Heart right ventricle (tissue), 16 donors: ENCODE measurements at regions not wholly inside any gene's neighbourhood (a gene's known extent, or its start where the extent isn't known, plus 50 kb on each side); places are given as distances from the start of the nearest gene placed in this dataset.

Experiments
- ATAC-seq, 8 donors: fragments of 200-7000 bp; cut with Tn5 transposase; one replicate each; pipeline ENCODE4 v1.9.1; 2020; ENCODE audit warnings: mild to moderate bottlenecking in 8 of 8, moderate library complexity in 8 of 8, moderate number of reproducible peaks in 1 of 8
- DNase-seq, 2 donors: peaks; one replicate each; pipeline ENCODE4 v3.0.0-alpha.2; 2020
- H3K27ac ChIP-seq, 10 donors: fragments of 200-600 bp; sonication (generic) in 2 of 10; one replicate each; pipeline versions ENCODE4 v1.5.0 to v1.8.0; 2020 to 2022; ENCODE audit warnings: mild to moderate bottlenecking in 3 of 10
- H3K27me3 ChIP-seq, 7 donors: fragments of 200-600 bp; one replicate each; pipeline ENCODE4 v1.8.0; 2021 to 2022; ENCODE audit warnings: mild to moderate bottlenecking in 2 of 7
- H3K36me3 ChIP-seq, 9 donors: fragments of 200-600 bp; sonication (generic) in 1 of 9; one replicate each; pipeline versions ENCODE4 v1.5.0 to v1.8.0; 2020 to 2022; ENCODE audit warnings: mild to moderate bottlenecking in 2 of 9
- H3K4me1 ChIP-seq, 9 donors: fragments of 200-600 bp; sonication (generic) in 1 of 9; one replicate each; pipeline versions ENCODE4 v1.5.0 to v1.8.0; 2020 to 2022; ENCODE audit warnings: mild to moderate bottlenecking in 4 of 9
- H3K4me3 ChIP-seq, 10 donors: fragments of 200-600 bp; sonication (generic) in 2 of 10; one replicate each; pipeline versions ENCODE4 v1.5.0 to v1.8.0; 2020 to 2022; ENCODE audit warnings: mild to moderate bottlenecking in 7 of 10, moderate library complexity in 2 of 10
- H3K9me3 ChIP-seq, 11 donors: fragments of 200-600 bp in 10 of 11; sonication (generic) in 2 of 11; one replicate each; pipeline versions ENCODE4 v1.5.0 to v1.8.0; 2013 to 2022; ENCODE audit warnings: mild to moderate bottlenecking in 2 of 11, control low read depth in 1 of 11, moderate library complexity in 1 of 11
- CTCF ChIP-seq, 9 donors: fragments of 200-600 bp; sonication (generic) in 2 of 9; IDR thresholded peaks; one replicate each; pipeline versions ENCODE4 v1.5.0 to v1.8.0; 2021 to 2022; ENCODE audit warnings: antibody characterized with exemption in 9 of 9, mild to moderate bottlenecking in 5 of 9, moderate library complexity in 1 of 9
- WGBS, 2 donors: extraction: QIAGEN DNeasy Blood & Tissue Kit; methylation state at CpG; one replicate each; pipeline ENCODE4 v1.1.7; 2013; ENCODE audit warnings: inconsistent platforms in 1 of 2; 5-methylcytosine and 5-hydroxymethylcytosine counted together
- intact Hi-C, 10 donors: fragments of 100-400 bp; cut with DNase I; formaldehyde crosslinking; loops; one replicate each; pipeline versions ENCODE4 v1.11.1 to v1.14.2; 2022
- donor health status: Arrhythmogenic right ventricular cardiomyopathy.
- donor health status: ischemic (EF 13 %, LVEDD 7.1; RV severe dilation, severe dysfunction).
- donor health status: healthy with polysubstance abuse.
- donor health status: DM: no; HTN: yes; CAD: no.
- donor health status: DM: no; HTN: no; CAD: no.
- donor health status: ischemic (EF 25% LVEDD 6.9; RV normal size, moderate dysfunction).
- donor health status: ischemic (EF 25% LVEDD 5.7; RV mildly dilated, moderate dysfunction).
- donor health status: healthy.
- donor health status: DM: yes; HTN: yes; CAD: no.
- donor health status: Ischemic cardiomyopathy.
- donor health status: ischemic (EF 35%, LVEDD 5.7; RV mildly dilated, moderate dysfunction).
- donor health status: nonischemic (EF 11% LVEDD 7.7; RV severe dilation, severe dysfunction).
- donor health status: DM: yes; HTN: yes; CAD: no.
- donor health status: PGD.
- donor health status: ischemic (EF 29% LVEDD 5.4; RV normal size, mild dysfunction).
- donor health status: nonischemic (EF 23%, LVEDD 6.1; RV moderate dilation, normal function).

- 61 to 74% methylated on average over 4 of the region's 4 CpGs for WGBS, 2 donors
- Histone ChIP-seq H3K27ac (no peak overlapping the region), H3K4me1 (peaks cover 0 to 13% (median 0%) of the 10 kb centered on the region in 9 donors), H3K36me3 (no peaks in the 10 kb centered on the region), H3K27me3 (no peaks in the 10 kb centered on the region), H3K9me3 (no peaks in the 10 kb centered on the region), H3K4me3 (no peak overlapping the region)
- intact Hi-C loops, result no loop called here
- DNase-seq (no peak), ATAC-seq (peak in 1 of 8 donors; percentile 33)
- no peak for TF ChIP-seq CTCF (IDR thresholded peaks at IDR 0.05)
These were observed 192.1 kb upstream of the DAB1 start for GRCh38 chr1:57615956-57616355.

- no peaks in the 10 kb centered on the region for H3K36me3 ChIP-seq
- intact Hi-C loops, result no loop called here
- no peak for DNase-seq
- H3K27me3 ChIP-seq, result no peaks in the 10 kb centered on the region
- no peak for TF ChIP-seq CTCF (IDR thresholded peaks at IDR 0.05)
- peaks cover 0 to 10% (median 0%) of the 10 kb centered on the region in 9 donors for H3K4me1 ChIP-seq
- no peak overlapping the region for H3K27ac ChIP-seq
- H3K9me3 ChIP-seq, result no peaks in the 10 kb centered on the region
- no peak for ATAC-seq
- WGBS, 2 donors, result 92 to 94% methylated on average over 2 of the region's 2 CpGs
- no peak overlapping the region for H3K4me3 ChIP-seq
These were observed 189.0 kb upstream of the DAB1 start for GRCh38 chr1:57612833-57613232.

DNA sequence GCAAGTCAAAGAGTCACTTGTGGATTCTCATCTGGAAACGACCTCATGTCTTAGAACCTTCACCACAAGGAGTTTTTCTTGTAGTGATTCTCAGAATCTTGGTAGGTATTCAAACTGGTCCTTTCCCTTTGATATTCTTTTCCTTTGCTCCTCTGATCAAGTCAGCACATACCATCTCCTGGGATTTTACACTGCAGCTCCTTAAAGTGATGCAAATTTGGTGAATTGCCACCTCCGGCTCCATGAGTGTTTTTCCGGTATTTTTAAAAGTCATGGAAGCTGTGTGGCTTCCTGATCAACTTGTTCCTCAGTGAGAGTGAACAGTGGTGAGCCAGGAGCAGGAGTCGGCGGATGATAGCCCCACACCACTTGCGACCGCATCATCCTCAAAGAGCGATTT is 182.1 kb upstream of the DAB1 start:
- Histone ChIP-seq H3K27me3 (no peaks in the 10 kb centered on the region), H3K9me3 (no peaks in the 10 kb centered on the region), H3K4me3 (no peak overlapping the region), H3K4me1 (no peaks in the 10 kb centered on the region), H3K36me3 (no peaks in the 10 kb centered on the region), H3K27ac (no peak overlapping the region)
- WGBS, 2 donors, result 87 to 89% methylated on average over 8 of the region's 8 CpGs
- intact Hi-C loops, result no loop called here
- DNase-seq, result no peak
- no peak for TF ChIP-seq CTCF (IDR thresholded peaks at IDR 0.05)
- no peak for ATAC-seq

- no peak overlapping the region for H3K27ac ChIP-seq
- no peaks in the 10 kb centered on the region for H3K9me3 ChIP-seq
- H3K4me3 ChIP-seq, result no peak overlapping the region
- ATAC-seq, result no peak
- H3K36me3 ChIP-seq, result no peaks in the 10 kb centered on the region
- intact Hi-C loops, result no loop called here
- 78 to 85% methylated on average over 6 of the region's 6 CpGs for WGBS, 2 donors
- TF ChIP-seq CTCF (IDR thresholded peaks at IDR 0.05), result no peak
- peaks cover 0 to 16% (median 8%) of the 10 kb centered on the region in 9 donors for H3K4me1 ChIP-seq
- DNase-seq, result no peak
- H3K27me3 ChIP-seq, result no peaks in the 10 kb centered on the region
These were observed 179.8 kb upstream of the DAB1 start for GRCh38 chr1:57603696-57604095.

DNA sequence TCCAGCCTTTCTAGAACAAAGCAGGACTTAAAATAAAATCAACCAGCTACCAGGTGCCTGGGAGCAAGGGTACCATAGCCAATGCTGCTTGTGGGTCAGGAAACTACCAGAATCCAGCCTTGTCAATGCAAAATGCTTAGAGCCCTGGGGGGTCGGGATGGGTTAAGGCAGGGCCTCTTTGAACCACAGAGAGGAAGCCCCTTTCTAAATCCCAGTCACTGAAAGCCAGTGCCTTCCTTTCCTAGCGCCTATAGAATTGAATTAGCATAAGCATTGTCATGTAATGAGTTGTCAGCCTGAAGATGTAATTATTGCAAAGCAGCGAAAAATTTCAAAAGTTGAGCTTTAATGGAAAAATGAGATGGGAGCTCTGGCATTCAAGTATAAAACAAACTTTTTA is 176.6 kb upstream of the DAB1 start:
- no peak for TF ChIP-seq CTCF (IDR thresholded peaks at IDR 0.05)
- H3K9me3 ChIP-seq, result no peaks in the 10 kb centered on the region
- H3K4me1 ChIP-seq, result peaks cover 0 to 24% (median 8%) of the 10 kb centered on the region in 9 donors
- H3K27ac ChIP-seq, result no peak overlapping the region
- ATAC-seq (no peak), DNase-seq (no peak)
- H3K27me3 ChIP-seq, result no peaks in the 10 kb centered on the region
- WGBS, 2 donors, result 73 to 81% methylated on average over 3 of the region's 3 CpGs
- H3K4me3 ChIP-seq, result no peak overlapping the region
- no peaks in the 10 kb centered on the region for H3K36me3 ChIP-seq
- intact Hi-C loops, result no loop called here
